ENCODE measurements at regions not wholly inside any gene's neighbourhood (a gene's known extent, or its start where the extent isn't known, plus 50 kb on each side); places are given as distances from the start of the nearest gene placed in this dataset.

GRCh38 chr18:45350404-45351156 is 264.7 kb upstream of the SLC14A2 start:
- DNase-seq = no peak

- no peak for DNase-seq
Measured at GRCh38 chr18:45352874-45353273, 262.4 kb upstream of the SLC14A2 start.

- no peak for DNase-seq
Measured at GRCh38 chr18:45353530-45353929, 261.7 kb upstream of the SLC14A2 start.

GRCh38 chr18:45355944-45356520 is 259.2 kb upstream of the SLC14A2 start:
- no peak for DNase-seq

GRCh38 chr18:45357686-45358470 is 257.4 kb upstream of the SLC14A2 start:
- DNase-seq = no peak

GRCh38 chr18:45359275-45360009 is 255.8 kb upstream of the SLC14A2 start:
- DNase-seq = no peak

- DNase-seq = no peak
Measured at GRCh38 chr18:45361125-45361851, 254.0 kb upstream of the SLC14A2 start.

GRCh38 chr18:45363196-45363595 is 252.1 kb upstream of the SLC14A2 start:
- DNase-seq = no peak

GRCh38 chr18:45365835-45366234 is 249.4 kb upstream of the SLC14A2 start:
- DNase-seq = no peak

GRCh38 chr18:45370255-45371010 is 244.8 kb upstream of the SLC14A2 start:
- DNase-seq = no peak

- no peak for DNase-seq
Measured at GRCh38 chr18:45373286-45373880, 241.9 kb upstream of the SLC14A2 start.

- DNase-seq = no peak
Measured at GRCh38 chr18:45374236-45374635, 241.0 kb upstream of the SLC14A2 start.

- DNase-seq = no peak
Measured at GRCh38 chr18:45374878-45375630, 240.2 kb upstream of the SLC14A2 start.

GRCh38 chr18:45376193-45376592 is 239.1 kb upstream of the SLC14A2 start:
- DNase-seq = no peak

GRCh38 chr18:45378308-45378707 is 237.0 kb upstream of the SLC14A2 start:
- no peak for DNase-seq

GRCh38 chr18:45378933-45379332 is 236.3 kb upstream of the SLC14A2 start:
- DNase-seq = no peak

GRCh38 chr18:45379903-45380302 is 235.4 kb upstream of the SLC14A2 start:
- no peak for DNase-seq

- DNase-seq = no peak
Measured at GRCh38 chr18:45381282-45381681, 234.0 kb upstream of the SLC14A2 start.

GRCh38 chr18:45383228-45383627 is 232.0 kb upstream of the SLC14A2 start:
- no peak for DNase-seq

GRCh38 chr18:45384137-45384961 is 230.9 kb upstream of the SLC14A2 start:
- peak; percentile 29 for DNase-seq
